GM21381 (cell line): ENCODE measurements at regions not wholly inside any gene's neighbourhood (a gene's known extent, or its start where the extent isn't known, plus 50 kb on each side); places are given as distances from the start of the nearest gene placed in this dataset.
"Not testable (repeated sequence)": the region's sequence is repeated elsewhere in the genome, so short reads cannot be mapped to it uniquely, and the experiment has no call there.

Experiments
- ATAC-seq: cut with Tn5 transposase; IDR thresholded peaks from one replicate; pipeline ENCODE4 v1.9.1; 2021; ENCODE audit warnings: mild to moderate bottlenecking, moderate library complexity; ENCODE audit not compliant: unreplicated experiment

GRCh38 chr6:19369785-19370184 is 467.4 kb upstream of the ID4 start:
- no peak for ATAC-seq

GRCh38 chr6:19370831-19371230 is 466.3 kb upstream of the ID4 start:
- ATAC-seq: no peak

- ATAC-seq: no peak
These were observed 461.6 kb upstream of the ID4 start for GRCh38 chr6:19375613-19376012.

DNA sequence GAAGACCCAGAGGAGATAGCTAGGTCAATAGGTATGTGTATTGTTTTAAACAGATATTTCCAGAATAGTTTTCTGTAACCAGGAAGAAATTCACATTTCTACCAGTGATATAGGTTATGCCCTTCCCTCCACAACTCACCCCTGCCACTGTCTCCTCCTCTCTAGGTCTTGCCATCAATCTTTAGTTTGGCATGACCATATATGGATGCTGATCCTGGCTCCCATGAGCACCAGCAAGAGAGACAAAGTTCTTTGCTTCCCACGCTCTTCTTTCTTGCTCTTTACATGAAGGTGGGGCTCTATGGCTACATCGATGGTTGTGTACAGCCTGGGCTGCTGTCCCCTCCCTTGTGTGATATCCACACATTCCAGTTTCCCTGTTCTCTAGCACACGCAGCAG is 459.4 kb upstream of the ID4 start:
- ATAC-seq: no peak

DNA sequence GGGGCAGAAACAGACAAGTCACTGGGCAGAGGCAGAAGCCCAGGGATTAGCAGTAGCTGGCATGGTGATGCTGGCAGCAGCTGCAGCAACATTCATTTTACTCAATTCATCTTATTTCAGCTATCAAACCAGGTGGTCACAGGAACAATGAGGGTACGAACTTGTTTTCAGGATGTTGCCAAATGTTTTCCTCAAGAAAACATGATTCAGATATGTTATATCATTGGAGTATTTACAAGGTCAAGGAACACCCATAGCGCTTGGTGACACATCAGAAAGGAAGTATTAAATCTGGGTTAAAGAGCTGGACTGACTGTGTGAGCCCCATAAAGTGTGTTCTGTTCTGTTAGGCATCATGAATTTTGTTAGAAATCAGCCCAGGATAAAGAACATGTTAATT is 456.9 kb upstream of the ID4 start:
- ATAC-seq: no peak

DNA sequence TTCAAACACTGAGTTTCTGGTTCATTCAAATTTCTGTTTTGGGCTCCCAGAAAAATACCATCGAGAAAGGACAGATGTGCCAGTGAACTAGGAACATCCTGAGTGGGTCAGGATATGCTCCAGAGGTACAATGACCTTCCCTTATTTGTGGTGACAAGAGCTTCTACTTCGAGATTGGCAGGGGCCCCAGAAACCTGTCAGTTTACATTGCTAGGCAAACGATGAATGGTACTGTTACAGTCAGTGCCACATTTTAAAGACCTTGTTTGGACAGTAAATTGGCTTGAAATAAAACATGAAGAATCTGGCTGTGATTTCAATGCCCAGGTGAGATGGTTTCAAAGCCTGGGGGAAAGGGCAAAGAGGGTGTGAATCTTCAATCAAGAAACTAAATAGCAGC is 454.5 kb upstream of the ID4 start:
- ATAC-seq: no peak

DNA sequence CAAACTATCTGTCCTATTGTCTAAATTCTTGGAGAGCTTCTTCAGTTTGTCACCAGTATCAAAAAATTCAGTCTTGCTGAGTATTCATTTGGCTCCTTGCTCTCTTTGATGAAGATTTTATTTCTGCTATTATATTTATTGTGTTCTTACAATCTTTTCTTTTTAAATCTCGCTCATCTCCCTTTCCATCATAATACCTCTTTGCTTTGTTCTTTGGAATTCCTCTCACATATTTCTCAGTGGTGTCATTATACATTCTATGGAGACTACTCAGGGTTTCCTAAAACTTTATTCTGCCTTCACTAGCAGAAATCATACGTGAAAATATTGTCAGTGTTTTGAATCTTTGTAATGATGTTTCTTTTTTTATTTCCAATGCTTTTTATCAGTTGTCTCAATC is 445.2 kb upstream of the ID4 start:
- no peak for ATAC-seq

GRCh38 chr6:19394051-19394450 is 443.1 kb upstream of the ID4 start:
- no peak for ATAC-seq

- ATAC-seq: no peak
These were observed 442.5 kb upstream of the ID4 start for GRCh38 chr6:19394687-19395086.

DNA sequence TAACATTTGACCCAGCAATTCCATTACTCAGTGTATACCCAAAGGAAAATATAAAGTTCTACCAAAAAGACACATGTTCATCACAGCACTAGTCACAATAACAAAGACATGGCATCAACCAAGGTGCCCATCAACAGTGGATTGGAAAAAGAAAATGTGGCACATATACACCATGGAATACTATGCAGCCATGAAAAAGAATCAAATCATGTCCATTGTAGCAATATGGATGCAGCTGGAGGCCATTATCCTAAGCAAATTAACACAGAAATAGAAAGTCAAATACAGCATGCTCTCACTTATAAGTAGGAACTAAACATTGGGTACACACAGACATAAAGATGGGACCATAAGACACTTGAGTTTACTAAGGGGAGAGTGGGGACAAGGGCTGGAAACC is 441.9 kb upstream of the ID4 start:
- ATAC-seq: no peak

DNA sequence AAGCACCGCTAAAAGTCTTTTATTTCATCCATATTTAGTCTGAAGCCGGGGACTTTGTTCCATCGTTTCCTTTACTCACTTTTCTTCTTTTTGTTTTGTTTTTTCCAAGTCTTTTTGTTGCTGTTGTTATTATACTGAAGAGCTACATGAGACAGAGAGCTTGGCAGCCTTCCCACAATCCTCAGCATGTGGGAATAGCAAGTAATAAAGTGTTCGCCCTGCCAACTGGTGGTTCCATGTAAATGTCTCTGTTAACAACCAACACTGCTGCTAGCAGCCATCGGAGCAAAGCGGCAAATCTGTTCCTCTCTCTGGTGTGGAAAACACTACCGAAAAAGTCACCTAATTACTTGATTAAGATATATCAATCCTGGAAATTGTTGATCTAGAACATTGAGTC is 437.8 kb upstream of the ID4 start:
- ATAC-seq: no peak

DNA sequence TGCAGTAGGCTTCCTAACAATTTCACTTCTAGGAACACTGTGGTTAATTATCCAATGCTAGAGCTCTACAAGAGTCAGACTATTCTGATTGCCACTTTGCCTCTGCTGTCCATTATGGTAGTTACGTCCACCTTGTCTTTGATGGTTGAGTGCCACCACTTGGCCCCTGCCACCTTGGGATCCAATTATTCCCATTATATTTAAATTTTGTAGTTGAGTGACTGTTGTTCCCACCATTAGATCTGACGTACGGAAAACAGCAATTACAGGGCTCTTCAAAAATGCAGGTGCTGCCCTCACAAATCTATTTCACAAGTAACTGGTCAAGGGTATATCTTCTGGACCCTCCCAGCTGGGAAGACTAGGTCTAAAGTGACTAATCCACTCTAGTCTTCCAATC is 432.3 kb upstream of the ID4 start:
- not testable (repeated sequence) for ATAC-seq

- no peak for ATAC-seq
These were observed 428.8 kb upstream of the ID4 start for GRCh38 chr6:19408331-19408730.

DNA sequence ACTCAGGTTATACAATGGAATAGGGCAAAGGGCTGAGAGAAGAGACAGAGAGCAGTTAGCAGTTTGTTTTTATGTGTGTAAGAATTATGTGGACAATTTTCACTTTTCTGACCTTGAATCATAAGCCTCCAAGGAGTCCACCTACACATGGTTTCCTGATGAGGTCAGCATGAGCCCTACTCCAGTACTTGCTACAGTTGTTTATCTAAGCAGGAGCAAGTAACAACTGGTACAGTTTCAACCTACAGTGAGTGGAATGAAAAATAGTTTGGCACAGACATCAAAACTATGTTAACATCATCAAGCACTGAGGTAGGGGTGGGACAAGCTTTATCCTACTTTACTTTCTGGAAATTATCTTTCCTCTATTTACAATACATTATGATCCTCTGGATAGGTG is 426.7 kb upstream of the ID4 start:
- no peak for ATAC-seq

DNA sequence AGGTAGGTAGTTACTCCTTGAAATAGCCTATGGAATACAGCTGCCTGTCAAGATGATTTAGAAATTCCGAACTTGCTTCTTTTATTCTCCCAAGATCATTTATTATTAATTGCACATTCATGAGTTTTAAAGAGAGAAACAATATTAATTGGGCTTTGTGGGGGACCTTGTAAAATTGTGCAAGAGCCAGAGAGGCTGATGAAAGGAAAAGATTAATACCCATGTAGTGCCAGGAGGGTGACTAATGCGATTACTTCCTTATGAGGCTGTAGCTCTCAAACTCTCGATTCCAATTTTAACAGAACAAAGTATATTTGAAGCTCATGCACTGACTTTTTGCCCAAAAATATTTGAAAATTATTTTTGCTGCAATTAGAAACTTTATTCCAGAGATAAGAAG is 423.8 kb upstream of the ID4 start:
- ATAC-seq: no peak

GRCh38 chr6:19415605-19416326 is 421.4 kb upstream of the ID4 start:
- no peak for ATAC-seq

DNA sequence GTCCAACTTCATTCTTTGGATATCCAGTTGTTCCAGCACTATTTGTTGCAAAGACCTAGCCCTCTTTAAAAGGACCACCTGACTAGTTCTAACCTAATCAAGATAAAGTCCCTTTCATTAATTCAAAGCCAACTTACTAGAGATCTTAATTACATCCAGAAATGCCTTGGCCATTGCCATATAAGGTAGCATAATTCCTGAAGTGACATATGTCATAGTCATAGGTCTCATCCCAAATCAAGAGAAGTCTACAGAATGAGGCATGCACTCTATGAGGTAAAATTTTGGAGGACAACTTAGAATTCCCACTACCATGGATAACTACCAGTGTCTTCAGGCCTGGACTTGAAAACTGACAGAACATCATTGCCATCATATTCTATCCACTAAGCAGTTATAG is 420.4 kb upstream of the ID4 start:
- ATAC-seq: no peak

DNA sequence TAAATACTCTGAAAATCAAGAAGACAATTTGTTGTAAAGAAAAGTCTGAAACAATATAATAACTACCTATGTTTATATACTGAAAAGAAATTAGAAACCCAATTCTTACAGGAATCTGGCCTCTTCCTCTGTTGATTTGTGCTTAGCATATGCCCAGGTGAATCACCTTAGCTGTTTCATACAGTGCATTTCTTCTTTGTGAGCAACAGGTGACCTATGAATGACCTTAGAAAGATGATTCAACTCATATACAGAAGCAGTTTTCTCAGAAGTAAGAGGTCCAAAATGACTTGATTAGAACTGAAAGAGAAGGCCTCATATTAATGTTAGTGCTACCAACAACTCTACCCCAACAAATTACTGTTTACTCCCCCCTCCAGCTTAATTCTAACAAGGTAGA is 419.5 kb upstream of the ID4 start:
- ATAC-seq: no peak

- no peak for ATAC-seq
These were observed 412.3 kb upstream of the ID4 start for GRCh38 chr6:19424853-19425252.

DNA sequence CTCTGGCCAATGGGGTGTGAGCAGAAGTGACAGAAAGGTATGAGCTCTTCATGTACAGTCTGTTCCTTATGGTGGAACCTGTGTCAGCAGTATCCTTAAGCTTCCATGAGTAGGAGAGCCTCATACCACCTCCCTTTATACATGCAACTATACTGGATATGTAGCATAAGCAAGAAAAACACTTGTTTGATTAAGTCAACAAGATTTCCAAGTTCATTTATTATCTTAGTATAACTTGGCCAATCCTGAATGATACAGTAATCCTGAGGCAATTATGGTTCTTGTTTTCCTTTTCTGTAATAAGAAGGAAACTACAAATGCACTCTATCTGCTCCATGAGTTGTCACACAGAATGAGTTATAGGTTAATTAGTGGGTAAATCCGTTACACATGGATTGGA is 409.6 kb upstream of the ID4 start:
- ATAC-seq: no peak

- no peak for ATAC-seq
These were observed 404.1 kb upstream of the ID4 start for GRCh38 chr6:19432966-19433498.

DNA sequence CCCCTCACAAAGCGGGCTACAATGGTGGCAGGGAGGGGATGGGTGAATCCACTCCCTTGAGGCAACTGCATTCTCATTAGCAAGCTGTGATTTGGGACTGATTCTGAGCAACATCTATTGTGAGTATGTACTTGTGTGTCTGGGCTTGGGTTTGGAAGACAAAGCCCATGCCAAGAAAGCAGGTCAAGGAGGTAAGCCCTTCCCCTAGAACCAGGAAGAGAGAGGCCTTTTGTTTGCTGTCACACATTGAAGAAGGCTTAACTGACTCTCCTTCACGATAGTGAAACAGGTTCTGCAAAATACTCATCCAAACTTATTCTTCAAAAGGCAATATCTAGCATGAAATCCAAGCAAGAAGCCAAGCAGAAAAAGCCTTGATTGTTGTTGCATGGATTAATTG is 403.1 kb upstream of the ID4 start:
- no peak for ATAC-seq

DNA sequence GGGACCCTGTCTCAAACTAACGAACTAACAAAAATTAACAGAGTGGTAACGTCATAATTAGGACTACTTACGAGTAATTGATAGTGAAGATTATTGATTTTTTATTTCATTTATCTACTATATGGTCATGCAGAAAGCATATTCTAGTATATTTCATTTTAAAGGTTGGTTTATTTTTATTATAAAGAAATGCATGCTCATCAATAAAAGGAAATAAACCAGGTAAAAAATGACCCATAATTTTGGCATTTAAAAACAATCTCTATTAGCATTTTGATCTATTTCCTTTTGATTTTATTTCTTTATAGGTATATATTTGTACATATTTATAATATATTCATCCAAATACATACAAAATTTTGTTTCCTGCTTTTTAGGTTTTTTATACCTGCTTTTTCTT is 401.4 kb upstream of the ID4 start:
- ATAC-seq: no peak
